Naive thymus-derived CD8-positive, alpha-beta T cell (primary cell): ENCODE measurements at regions not wholly inside any gene's neighbourhood (a gene's known extent, or its start where the extent isn't known, plus 50 kb on each side); places are given as distances from the start of the nearest gene placed in this dataset.

Experiments used
- ATAC-seq, 2 donors: fragments of 150-1000 bp; cut with Tn5 transposase in 1 of 2; sonication (Bioruptor Pico), chemical (Tn5 transposase) in 1 of 2; 1 replicate in 1 of 2; 2 replicates in 1 of 2; pipeline ENCODE4 v1.10.0; 2021; ENCODE audit warnings: mild to moderate bottlenecking in 2 of 2, moderate library complexity in 2 of 2
- POLR2A ChIA-PET: fragments of 350-600 bp; sonication (Branson Sonifier 250); formaldehyde crosslinking; loops from one replicate; lab custom pipeline; 2021; ENCODE audit warnings: antibody characterized with exemption; lab: Charles Lee
- DNase-seq, 10 donors: peaks; one replicate each; pipeline versions ENCODE4 v3.0.0 to v3.0.0-alpha.2; 2020 to 2022
- H3K27ac Mint-ChIP-seq, 10 donors: one replicate each; pipeline ENCODE4 v1.8.0; 2020 to 2022; ENCODE audit warnings: mild to moderate bottlenecking in 10 of 10, mixed read lengths in 10 of 10, moderate library complexity in 4 of 10, inconsistent platforms in 1 of 10
- H3K27me3 Mint-ChIP-seq, 5 donors: one replicate each; pipeline ENCODE4 v1.8.0; 2021 to 2022; ENCODE audit warnings: mixed read lengths in 5 of 5
- H3K36me3 Mint-ChIP-seq, 3 donors: one replicate each; pipeline ENCODE4 v1.8.0; 2020 to 2022; ENCODE audit warnings: mixed read lengths in 3 of 3, mild to moderate bottlenecking in 2 of 3, inconsistent platforms in 1 of 3
- H3K4me1 Mint-ChIP-seq, 4 donors: one replicate each; pipeline ENCODE4 v1.8.0; 2021 to 2022; ENCODE audit warnings: mixed read lengths in 4 of 4
- H3K4me3 Mint-ChIP-seq, 10 donors: one replicate each; pipeline ENCODE4 v1.8.0; 2020 to 2022; ENCODE audit warnings: mild to moderate bottlenecking in 10 of 10, mixed read lengths in 10 of 10, moderate library complexity in 6 of 10, inconsistent platforms in 1 of 10
- H3K9me3 Mint-ChIP-seq, 9 donors: one replicate each; pipeline ENCODE4 v1.8.0; 2020 to 2022; ENCODE audit warnings: mixed read lengths in 9 of 9, mild to moderate bottlenecking in 3 of 9, inconsistent platforms in 1 of 9, moderate library complexity in 1 of 9

- Mint-ChIP-seq H3K4me3 (no peak overlapping the region), H3K27me3 (peaks cover 0 to 15% (median 4%) of the 10 kb centered on the region in 5 donors), H3K9me3 (peaks cover 0 to 10% (median 0%) of the 10 kb centered on the region in 9 donors), H3K36me3 (no peaks in the 10 kb centered on the region), H3K27ac (no peak overlapping the region), H3K4me1 (peaks cover 0 to 18% (median 0%) of the 10 kb centered on the region in 4 donors)
- POLR2A ChIA-PET: no interaction called here
- ATAC-seq: no peak
- no peak for DNase-seq
Observed at GRCh38 chr21:25297117-25297516, 310.2 kb downstream of the MRPL39 start.

GRCh38 chr21:25296252-25296651 lies 311.0 kb downstream of the MRPL39 start:
- H3K9me3 Mint-ChIP-seq: peaks cover 0 to 10% (median 0%) of the 10 kb centered on the region in 9 donors
- H3K4me3 Mint-ChIP-seq: no peak overlapping the region

GRCh38 chr21:25292396-25292795 lies 314.9 kb downstream of the MRPL39 start:
- H3K4me3 Mint-ChIP-seq: no peak overlapping the region
- ATAC-seq (no peak), DNase-seq (no peak)
- no peaks in the 10 kb centered on the region for H3K36me3 Mint-ChIP-seq
- H3K27me3 Mint-ChIP-seq: peaks cover 0 to 17% (median 4%) of the 10 kb centered on the region in 5 donors
- POLR2A ChIA-PET: no interaction called here
- H3K4me1 Mint-ChIP-seq: peaks cover 0 to 2% (median 0%) of the 10 kb centered on the region in 4 donors
- no peak overlapping the region for H3K27ac Mint-ChIP-seq
- peaks cover 0 to 10% (median 0%) of the 10 kb centered on the region in 9 donors for H3K9me3 Mint-ChIP-seq

More at GRCh38 chr21:25296252-25296651, 311.0 kb downstream of the MRPL39 start:
- DNase-seq: no peak
- H3K36me3 Mint-ChIP-seq: no peaks in the 10 kb centered on the region
- no peak overlapping the region for H3K27ac Mint-ChIP-seq
- peaks cover 0 to 17% (median 0%) of the 10 kb centered on the region in 4 donors for H3K4me1 Mint-ChIP-seq
- peaks cover 0 to 17% (median 4%) of the 10 kb centered on the region in 5 donors for H3K27me3 Mint-ChIP-seq
- POLR2A ChIA-PET: no interaction called here
- no peak for ATAC-seq

GRCh38 chr21:25283720-25284119 lies 323.6 kb downstream of the MRPL39 start:
- no peaks in the 10 kb centered on the region for H3K36me3 Mint-ChIP-seq
- ATAC-seq (no peak), DNase-seq (peak in 1 of 10 donors; percentile 0)
- H3K27ac Mint-ChIP-seq: no peak overlapping the region
- POLR2A ChIA-PET: no interaction called here
- H3K27me3 Mint-ChIP-seq: peaks cover 0 to 7% (median 3%) of the 10 kb centered on the region in 5 donors
- no peak overlapping the region for H3K4me3 Mint-ChIP-seq
- H3K9me3 Mint-ChIP-seq: no peaks in the 10 kb centered on the region
- H3K4me1 Mint-ChIP-seq: no peaks in the 10 kb centered on the region

GRCh38 chr21:25281134-25281533 lies 326.1 kb downstream of the MRPL39 start:
- Mint-ChIP-seq H3K36me3 (no peaks in the 10 kb centered on the region), H3K9me3 (no peaks in the 10 kb centered on the region), H3K4me1 (no peaks in the 10 kb centered on the region), H3K27me3 (peaks cover 0 to 7% (median 3%) of the 10 kb centered on the region in 5 donors), H3K4me3 (no peak overlapping the region), H3K27ac (no peak overlapping the region)
- ATAC-seq (no peak), DNase-seq (no peak)
- POLR2A ChIA-PET: no interaction called here

- Mint-ChIP-seq H3K9me3 (no peaks in the 10 kb centered on the region), H3K27me3 (peaks cover 0 to 7% (median 3%) of the 10 kb centered on the region in 5 donors), H3K36me3 (no peaks in the 10 kb centered on the region), H3K4me1 (no peaks in the 10 kb centered on the region), H3K4me3 (no peak overlapping the region), H3K27ac (no peak overlapping the region)
- no peak for ATAC-seq
- no peak for DNase-seq
- POLR2A ChIA-PET: no interaction called here
Observed at GRCh38 chr21:25280061-25280460, 327.2 kb downstream of the MRPL39 start.

- no peak for DNase-seq
- POLR2A ChIA-PET: no interaction called here
- Mint-ChIP-seq H3K27ac (no peak overlapping the region), H3K4me3 (no peak overlapping the region), H3K36me3 (no peaks in the 10 kb centered on the region), H3K9me3 (peaks cover 0 to 8% (median 0%) of the 10 kb centered on the region in 9 donors), H3K27me3 (peaks cover 0 to 2% (median 0%) of the 10 kb centered on the region in 5 donors), H3K4me1 (no peaks in the 10 kb centered on the region)
- ATAC-seq: no peak
Observed at GRCh38 chr21:25273959-25274358, 333.3 kb downstream of the MRPL39 start.

GRCh38 chr21:25254491-25255174 lies 352.6 kb downstream of the MRPL39 start:
- no peak overlapping the region for H3K4me3 Mint-ChIP-seq
- peaks cover 0 to 11% (median 0%) of the 10 kb centered on the region in 9 donors for H3K9me3 Mint-ChIP-seq
- no peaks in the 10 kb centered on the region for H3K36me3 Mint-ChIP-seq
- no peak overlapping the region for H3K27ac Mint-ChIP-seq
- H3K27me3 Mint-ChIP-seq: peaks cover 1 to 11% (median 4%) of the 10 kb centered on the region in 5 donors
- POLR2A ChIA-PET: no interaction called here
- no peaks in the 10 kb centered on the region for H3K4me1 Mint-ChIP-seq
- ATAC-seq (no peak), DNase-seq (no peak)

GRCh38 chr21:25246546-25246945 lies 360.7 kb downstream of the MRPL39 start:
- H3K4me3 Mint-ChIP-seq: no peak overlapping the region
- ATAC-seq: no peak
- no peaks in the 10 kb centered on the region for H3K4me1 Mint-ChIP-seq
- H3K9me3 Mint-ChIP-seq: peaks cover 0 to 19% (median 0%) of the 10 kb centered on the region in 9 donors
- POLR2A ChIA-PET: no interaction called here
- DNase-seq: no peak
- H3K27me3 Mint-ChIP-seq: peaks cover 0 to 2% (median 0%) of the 10 kb centered on the region in 5 donors
- H3K36me3 Mint-ChIP-seq: no peaks in the 10 kb centered on the region
- H3K27ac Mint-ChIP-seq: no peak overlapping the region

- POLR2A ChIA-PET: no interaction called here
- Mint-ChIP-seq H3K36me3 (no peaks in the 10 kb centered on the region), H3K4me3 (no peak overlapping the region), H3K4me1 (peaks cover 0 to 6% (median 0%) of the 10 kb centered on the region in 4 donors), H3K27ac (no peak overlapping the region), H3K27me3 (no peaks in the 10 kb centered on the region), H3K9me3 (peaks cover 0 to 28% (median 0%) of the 10 kb centered on the region in 9 donors)
- DNase-seq: no peak
- ATAC-seq: no peak
Observed at GRCh38 chr21:25244735-25245134, 362.5 kb downstream of the MRPL39 start.

- DNase-seq (no peak), ATAC-seq (no peak)
- Mint-ChIP-seq H3K4me1 (peaks cover 0 to 7% (median 0%) of the 10 kb centered on the region in 4 donors), H3K4me3 (no peak overlapping the region), H3K27me3 (no peaks in the 10 kb centered on the region), H3K27ac (no peak overlapping the region), H3K9me3 (peaks cover 0 to 32% (median 0%) of the 10 kb centered on the region in 9 donors), H3K36me3 (no peaks in the 10 kb centered on the region)
- POLR2A ChIA-PET: no interaction called here
Observed at GRCh38 chr21:25243808-25244207, 363.5 kb downstream of the MRPL39 start.

- H3K27me3 Mint-ChIP-seq: no peaks in the 10 kb centered on the region
- ATAC-seq (no peak), DNase-seq (no peak)
- peaks cover 5 to 38% (median 13%) of the 10 kb centered on the region in 9 donors for H3K9me3 Mint-ChIP-seq
- H3K27ac Mint-ChIP-seq: no peak overlapping the region
- H3K36me3 Mint-ChIP-seq: no peaks in the 10 kb centered on the region
- H3K4me3 Mint-ChIP-seq: no peak overlapping the region
- POLR2A ChIA-PET: no interaction called here
- peaks cover 0 to 10% (median 0%) of the 10 kb centered on the region in 4 donors for H3K4me1 Mint-ChIP-seq
Observed at GRCh38 chr21:25240974-25241373, 366.3 kb downstream of the MRPL39 start.

GRCh38 chr21:25234857-25235801 lies 372.2 kb downstream of the MRPL39 start:
- ATAC-seq: no peak
- DNase-seq: no peak
- POLR2A ChIA-PET: no interaction called here
- H3K27me3 Mint-ChIP-seq: no peaks in the 10 kb centered on the region
- peaks cover 5 to 28% (median 15%) of the 10 kb centered on the region in 9 donors for H3K9me3 Mint-ChIP-seq
- H3K4me3 Mint-ChIP-seq: no peak overlapping the region
- H3K27ac Mint-ChIP-seq: no peak overlapping the region
- H3K4me1 Mint-ChIP-seq: peaks cover 0 to 9% (median 0%) of the 10 kb centered on the region in 4 donors
- H3K36me3 Mint-ChIP-seq: no peaks in the 10 kb centered on the region
